SK-N-SH treated with all-trans-retinoic acid at 6 μM for 48 hours (cell line): ENCODE measurements at regions not wholly inside any gene's neighbourhood (a gene's known extent, or its start where the extent isn't known, plus 50 kb on each side); places are given as distances from the start of the nearest gene placed in this dataset.

Source experiments
- ATAC-seq: fragments of 200-7000 bp; cut with Tn5 transposase; 3 replicates; pipeline ENCODE4 v1.9.1; 2020; ENCODE audit warnings: mild to moderate bottlenecking, moderate library complexity
- BACH2 ChIP-seq: fragments of 250-450 bp; sonication (Bioruptor Pico); IDR thresholded peaks from 2 replicates; pipeline ENCODE4 v1.9.0; 2021; ENCODE audit warnings: mild to moderate bottlenecking, borderline replicate concordance
- CSDC2 ChIP-seq: fragments of 250-450 bp; sonication (Bioruptor Pico); IDR thresholded peaks from 2 replicates; pipeline ENCODE4 v1.5.0; 2020; ENCODE audit warnings: mild to moderate bottlenecking, moderate library complexity
- ESRRG ChIP-seq: fragments of 250-450 bp; sonication (Bioruptor Pico); IDR thresholded peaks from 2 replicates; pipeline ENCODE4 v1.6.1; 2021; ENCODE audit warnings: mild to moderate bottlenecking
- GLIS3 ChIP-seq: fragments of 250-450 bp; sonication (Bioruptor Pico); IDR thresholded peaks from 2 replicates; pipeline ENCODE4 v1.5.0; 2020; ENCODE audit warnings: mild to moderate bottlenecking, moderate library complexity
- ISL1 ChIP-seq: fragments of 250-450 bp; sonication (Bioruptor Pico); IDR thresholded peaks from 2 replicates; pipeline ENCODE4 v2.1.2; 2022; ENCODE audit warnings: mild to moderate bottlenecking, moderate library complexity
- OSR1 ChIP-seq: fragments of 250-450 bp; sonication (Bioruptor Pico); IDR thresholded peaks from 2 replicates; pipeline ENCODE4 v1.8.0; 2022; ENCODE audit warnings: moderate library complexity, mild to moderate bottlenecking, inconsistent platforms
- PPARA ChIP-seq: fragments of 250-450 bp; sonication (Bioruptor Pico); IDR thresholded peaks from 2 replicates; pipeline ENCODE4 v1.5.0; 2020; ENCODE audit warnings: mild to moderate bottlenecking, borderline replicate concordance
- RARB ChIP-seq: fragments of 250-450 bp; sonication (Bioruptor Pico); IDR thresholded peaks from 2 replicates; pipeline ENCODE4 v1.8.0; 2021; ENCODE audit warnings: mild to moderate bottlenecking, moderate library complexity
- TCF4 ChIP-seq: fragments of 250-450 bp; sonication (Bioruptor Pico); IDR thresholded peaks from 2 replicates; pipeline ENCODE4 v1.8.0; 2021; ENCODE audit warnings: mild to moderate bottlenecking, moderate library complexity, borderline replicate concordance
- TOX ChIP-seq: fragments of 250-450 bp; sonication (Bioruptor Pico); IDR thresholded peaks from 2 replicates; pipeline ENCODE4 v1.8.0; 2021; ENCODE audit warnings: mild to moderate bottlenecking, moderate library complexity, borderline replicate concordance
- ZC3H10 ChIP-seq: fragments of 250-450 bp; sonication (Bioruptor Pico); IDR thresholded peaks from 2 replicates; pipeline ENCODE4 v1.5.1; 2021; ENCODE audit warnings: mild to moderate bottlenecking, moderate library complexity
- ZFP3 ChIP-seq: fragments of 250-450 bp; sonication (Bioruptor Pico); IDR thresholded peaks from 2 replicates; pipeline ENCODE4 v1.5.0; 2020; ENCODE audit warnings: mild to moderate bottlenecking, moderate library complexity
- ZFP30 ChIP-seq: fragments of 450-650 bp; formaldehyde crosslinking; IDR thresholded peaks from 2 replicates; pipeline ENCODE4 v1.5.0; 2022; ENCODE audit warnings: mild to moderate bottlenecking, moderate library complexity
- ZNF565 ChIP-seq: fragments of 450-650 bp; formaldehyde crosslinking; conservative IDR thresholded peaks from 2 replicates; pipeline ENCODE4 v1.5.0; 2020; ENCODE audit warnings: low read depth, mild to moderate bottlenecking, moderate library complexity
- ZNF70 ChIP-seq: fragments of 450-650 bp; formaldehyde crosslinking; IDR thresholded peaks from 2 replicates; pipeline ENCODE4 v1.5.0; 2020; ENCODE audit warnings: mild to moderate bottlenecking, moderate library complexity
- ZNF8 ChIP-seq: fragments of 450-650 bp; formaldehyde crosslinking; IDR thresholded peaks from 2 replicates; pipeline ENCODE4 v1.5.0; 2020; ENCODE audit warnings: mild to moderate bottlenecking, moderate library complexity
- TF ChIP-seq, protein P1 (sequence below): fragments of 250-450 bp; sonication (Bioruptor Pico); IDR thresholded peaks from 2 replicates; pipeline ENCODE4 v1.5.0; 2020; ENCODE audit warnings: mild to moderate bottlenecking, moderate library complexity
- TF ChIP-seq, protein P2 (sequence below): fragments of 250-450 bp; sonication (Bioruptor Pico); IDR thresholded peaks from 2 replicates; pipeline ENCODE4 v1.5.1; 2021; ENCODE audit warnings: mild to moderate bottlenecking, moderate library complexity
- TF ChIP-seq, protein P3 (sequence below): fragments of 250-450 bp; sonication (Bioruptor Pico); IDR thresholded peaks from 2 replicates; pipeline ENCODE4 v1.8.0; 2020; ENCODE audit warnings: mild to moderate bottlenecking, moderate library complexity, borderline replicate concordance
- TF ChIP-seq, protein P4 (sequence below): fragments of 250-450 bp; sonication (Bioruptor Pico); IDR thresholded peaks from 2 replicates; pipeline ENCODE4 v1.5.1; 2020; ENCODE audit warnings: low read depth, mild to moderate bottlenecking, moderate library complexity

DNA sequence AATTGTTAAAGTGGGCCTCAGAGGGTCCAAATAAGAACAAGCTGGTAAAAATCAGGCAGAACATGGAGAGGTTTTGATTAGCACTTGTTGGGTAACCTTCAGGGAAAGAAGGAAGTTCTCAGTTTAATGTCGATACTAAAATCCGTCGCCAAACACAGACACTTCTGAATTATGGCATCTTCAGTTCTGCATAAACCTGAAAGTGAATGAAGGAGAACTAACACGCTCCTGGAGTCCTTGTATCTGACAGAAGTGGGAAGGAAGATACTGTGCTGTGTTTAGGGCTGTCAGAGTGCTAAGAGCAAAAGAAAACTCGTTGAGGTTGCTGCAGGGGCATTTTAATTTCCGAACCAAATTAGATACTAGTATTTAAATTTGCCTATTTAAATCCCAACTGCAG lies 106.2 kb downstream of the TMA16 start:
- no peak for ATAC-seq
- TF ChIP-seq CSDC2 (CRISPR knock-in tag) = no peak
- TF ChIP-seq, protein P1, sequence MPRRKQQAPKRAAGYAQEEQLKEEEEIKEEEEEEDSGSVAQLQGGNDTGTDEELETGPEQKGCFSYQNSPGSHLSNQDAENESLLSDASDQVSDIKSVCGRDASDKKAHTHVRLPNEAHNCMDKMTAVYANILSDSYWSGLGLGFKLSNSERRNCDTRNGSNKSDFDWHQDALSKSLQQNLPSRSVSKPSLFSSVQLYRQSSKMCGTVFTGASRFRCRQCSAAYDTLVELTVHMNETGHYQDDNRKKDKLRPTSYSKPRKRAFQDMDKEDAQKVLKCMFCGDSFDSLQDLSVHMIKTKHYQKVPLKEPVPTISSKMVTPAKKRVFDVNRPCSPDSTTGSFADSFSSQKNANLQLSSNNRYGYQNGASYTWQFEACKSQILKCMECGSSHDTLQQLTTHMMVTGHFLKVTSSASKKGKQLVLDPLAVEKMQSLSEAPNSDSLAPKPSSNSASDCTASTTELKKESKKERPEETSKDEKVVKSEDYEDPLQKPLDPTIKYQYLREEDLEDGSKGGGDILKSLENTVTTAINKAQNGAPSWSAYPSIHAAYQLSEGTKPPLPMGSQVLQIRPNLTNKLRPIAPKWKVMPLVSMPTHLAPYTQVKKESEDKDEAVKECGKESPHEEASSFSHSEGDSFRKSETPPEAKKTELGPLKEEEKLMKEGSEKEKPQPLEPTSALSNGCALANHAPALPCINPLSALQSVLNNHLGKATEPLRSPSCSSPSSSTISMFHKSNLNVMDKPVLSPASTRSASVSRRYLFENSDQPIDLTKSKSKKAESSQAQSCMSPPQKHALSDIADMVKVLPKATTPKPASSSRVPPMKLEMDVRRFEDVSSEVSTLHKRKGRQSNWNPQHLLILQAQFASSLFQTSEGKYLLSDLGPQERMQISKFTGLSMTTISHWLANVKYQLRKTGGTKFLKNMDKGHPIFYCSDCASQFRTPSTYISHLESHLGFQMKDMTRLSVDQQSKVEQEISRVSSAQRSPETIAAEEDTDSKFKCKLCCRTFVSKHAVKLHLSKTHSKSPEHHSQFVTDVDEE = no peak
- TF ChIP-seq ZNF8 (CRISPR knock-in tag) = no peak
- no peak for TF ChIP-seq TCF4 (CRISPR knock-in tag)
- TF ChIP-seq ZFP3 (CRISPR knock-in tag) = no peak
- no peak for TF ChIP-seq ISL1 (CRISPR knock-in tag)
- TF ChIP-seq ZFP30 = no peak
- TF ChIP-seq, protein P2, sequence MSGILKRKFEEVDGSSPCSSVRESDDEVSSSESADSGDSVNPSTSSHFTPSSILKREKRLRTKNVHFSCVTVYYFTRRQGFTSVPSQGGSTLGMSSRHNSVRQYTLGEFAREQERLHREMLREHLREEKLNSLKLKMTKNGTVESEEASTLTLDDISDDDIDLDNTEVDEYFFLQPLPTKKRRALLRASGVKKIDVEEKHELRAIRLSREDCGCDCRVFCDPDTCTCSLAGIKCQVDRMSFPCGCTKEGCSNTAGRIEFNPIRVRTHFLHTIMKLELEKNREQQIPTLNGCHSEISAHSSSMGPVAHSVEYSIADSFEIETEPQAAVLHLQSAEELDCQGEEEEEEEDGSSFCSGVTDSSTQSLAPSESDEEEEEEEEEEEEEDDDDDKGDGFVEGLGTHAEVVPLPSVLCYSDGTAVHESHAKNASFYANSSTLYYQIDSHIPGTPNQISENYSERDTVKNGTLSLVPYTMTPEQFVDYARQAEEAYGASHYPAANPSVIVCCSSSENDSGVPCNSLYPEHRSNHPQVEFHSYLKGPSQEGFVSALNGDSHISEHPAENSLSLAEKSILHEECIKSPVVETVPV = no peak
- TF ChIP-seq BACH2 (CRISPR knock-in tag) = no peak

DNA sequence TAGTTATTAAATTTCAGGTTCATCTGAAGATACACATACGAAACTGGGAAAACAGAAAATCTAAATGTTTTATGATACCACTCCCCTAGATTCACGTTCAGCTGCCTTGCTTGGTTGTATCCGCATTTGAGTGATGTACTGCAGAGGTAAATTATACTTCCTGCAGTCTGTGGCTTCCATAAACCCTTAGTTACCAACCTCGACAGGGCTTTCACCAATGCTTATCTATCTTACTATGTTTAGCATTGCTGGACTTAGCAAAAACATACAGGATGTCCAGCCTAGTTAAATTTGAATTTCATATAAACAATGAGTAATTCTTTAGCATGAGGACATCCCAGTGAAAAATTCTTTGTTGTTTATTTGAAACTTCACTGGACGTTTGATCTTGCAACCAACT lies 108.8 kb downstream of the TMA16 start:
- no peak for TF ChIP-seq ZC3H10 (CRISPR knock-in tag)
- no peak for TF ChIP-seq ZNF8 (CRISPR knock-in tag)
- no peak for TF ChIP-seq OSR1 (CRISPR knock-in tag)
- TF ChIP-seq, protein P3, sequence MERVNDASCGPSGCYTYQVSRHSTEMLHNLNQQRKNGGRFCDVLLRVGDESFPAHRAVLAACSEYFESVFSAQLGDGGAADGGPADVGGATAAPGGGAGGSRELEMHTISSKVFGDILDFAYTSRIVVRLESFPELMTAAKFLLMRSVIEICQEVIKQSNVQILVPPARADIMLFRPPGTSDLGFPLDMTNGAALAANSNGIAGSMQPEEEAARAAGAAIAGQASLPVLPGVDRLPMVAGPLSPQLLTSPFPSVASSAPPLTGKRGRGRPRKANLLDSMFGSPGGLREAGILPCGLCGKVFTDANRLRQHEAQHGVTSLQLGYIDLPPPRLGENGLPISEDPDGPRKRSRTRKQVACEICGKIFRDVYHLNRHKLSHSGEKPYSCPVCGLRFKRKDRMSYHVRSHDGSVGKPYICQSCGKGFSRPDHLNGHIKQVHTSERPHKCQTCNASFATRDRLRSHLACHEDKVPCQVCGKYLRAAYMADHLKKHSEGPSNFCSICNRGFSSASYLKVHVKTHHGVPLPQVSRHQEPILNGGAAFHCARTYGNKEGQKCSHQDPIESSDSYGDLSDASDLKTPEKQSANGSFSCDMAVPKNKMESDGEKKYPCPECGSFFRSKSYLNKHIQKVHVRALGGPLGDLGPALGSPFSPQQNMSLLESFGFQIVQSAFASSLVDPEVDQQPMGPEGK (CRISPR knock-in tag) = no peak

DNA sequence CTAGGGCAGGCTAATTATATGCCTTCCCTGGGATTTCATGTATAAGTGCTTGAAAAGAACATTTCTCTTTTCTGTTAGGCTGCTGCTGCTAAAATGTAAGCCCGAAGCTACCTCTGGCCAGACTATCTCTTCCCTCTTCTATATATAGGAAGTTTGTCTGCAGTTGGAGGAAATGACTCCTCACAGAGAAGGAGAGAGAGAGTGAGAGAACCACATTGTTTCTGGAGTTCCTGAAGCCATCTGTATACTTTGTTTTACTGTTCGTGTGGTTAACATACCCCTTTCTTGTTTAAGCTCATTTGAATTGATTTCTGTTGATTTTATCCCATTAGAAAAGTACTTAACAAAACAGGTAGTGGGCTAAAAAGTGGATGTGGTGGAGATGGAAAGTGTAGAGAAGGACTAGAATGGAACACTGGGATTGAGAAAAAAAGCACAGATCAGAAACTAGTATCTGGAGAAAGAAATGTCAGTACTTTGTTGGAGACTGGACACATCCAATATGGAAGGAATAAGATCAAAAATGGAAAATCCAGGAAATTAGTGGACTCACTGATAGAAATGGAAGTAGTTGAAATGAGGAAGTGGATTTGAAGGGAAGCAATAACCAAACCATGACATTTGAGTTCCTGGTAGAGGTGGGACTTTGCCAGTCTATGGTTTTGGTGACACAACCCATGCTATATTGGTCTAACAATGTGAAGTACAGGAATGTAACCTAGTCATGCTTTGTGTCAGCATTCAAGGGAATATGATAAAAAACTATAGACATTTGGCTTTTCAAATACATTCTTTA lies 112.6 kb downstream of the TMA16 start:
- TF ChIP-seq, protein P2 = no peak
- TF ChIP-seq TOX (no peak), PPARA (CRISPR knock-in tag) (no peak), ZNF70 (CRISPR knock-in tag) (no peak), ZNF8 (CRISPR knock-in tag) (no peak), ZFP3 (CRISPR knock-in tag) (no peak), CSDC2 (CRISPR knock-in tag) (no peak), RARB (no peak), ZC3H10 (CRISPR knock-in tag) (no peak), ESRRG (CRISPR knock-in tag) (no peak), ZNF565 (CRISPR knock-in tag) (no peak), GLIS3 (no peak), ISL1 (CRISPR knock-in tag) (no peak), BACH2 (CRISPR knock-in tag) (no peak), ZFP30 (no peak)
- TF ChIP-seq, protein P1 = no peak
- TF ChIP-seq, protein P4, sequence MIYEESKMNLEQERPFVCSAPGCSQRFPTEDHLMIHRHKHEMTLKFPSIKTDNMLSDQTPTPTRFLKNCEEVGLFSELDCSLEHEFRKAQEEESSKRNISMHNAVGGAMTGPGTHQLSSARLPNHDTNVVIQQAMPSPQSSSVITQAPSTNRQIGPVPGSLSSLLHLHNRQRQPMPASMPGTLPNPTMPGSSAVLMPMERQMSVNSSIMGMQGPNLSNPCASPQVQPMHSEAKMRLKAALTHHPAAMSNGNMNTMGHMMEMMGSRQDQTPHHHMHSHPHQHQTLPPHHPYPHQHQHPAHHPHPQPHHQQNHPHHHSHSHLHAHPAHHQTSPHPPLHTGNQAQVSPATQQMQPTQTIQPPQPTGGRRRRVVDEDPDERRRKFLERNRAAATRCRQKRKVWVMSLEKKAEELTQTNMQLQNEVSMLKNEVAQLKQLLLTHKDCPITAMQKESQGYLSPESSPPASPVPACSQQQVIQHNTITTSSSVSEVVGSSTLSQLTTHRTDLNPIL (CRISPR knock-in tag) = no peak
- TF ChIP-seq, protein P3 (CRISPR knock-in tag) = no peak
- ATAC-seq = no peak

More for the DNA sequence above, 108.8 kb downstream of the TMA16 start:
- ATAC-seq = no peak
